Posterior cingulate gyrus (tissue), 11 donors: ENCODE measurements at regions not wholly inside any gene's neighbourhood (a gene's known extent, or its start where the extent isn't known, plus 50 kb on each side); places are given as distances from the start of the nearest gene placed in this dataset.
A peak's percentile ranks its signal among the peaks of the same experiment; 100 is the strongest.
"Not testable (repeated sequence)": the region's sequence is repeated elsewhere in the genome, so short reads cannot be mapped to it uniquely, and the experiment has no call there.

ENCODE experiments used
- DNase-seq, 10 donors: peaks; one replicate each; pipeline versions ENCODE4 v3.0.0 to v3.0.0-alpha.2; 2020 to 2021; ENCODE audit warnings: mixed read lengths in 3 of 10
- intact Hi-C: fragments of 100-400 bp; cut with DNase I; formaldehyde crosslinking; loops from one replicate; pipeline ENCODE4 v1.15.1; 2023

DNA sequence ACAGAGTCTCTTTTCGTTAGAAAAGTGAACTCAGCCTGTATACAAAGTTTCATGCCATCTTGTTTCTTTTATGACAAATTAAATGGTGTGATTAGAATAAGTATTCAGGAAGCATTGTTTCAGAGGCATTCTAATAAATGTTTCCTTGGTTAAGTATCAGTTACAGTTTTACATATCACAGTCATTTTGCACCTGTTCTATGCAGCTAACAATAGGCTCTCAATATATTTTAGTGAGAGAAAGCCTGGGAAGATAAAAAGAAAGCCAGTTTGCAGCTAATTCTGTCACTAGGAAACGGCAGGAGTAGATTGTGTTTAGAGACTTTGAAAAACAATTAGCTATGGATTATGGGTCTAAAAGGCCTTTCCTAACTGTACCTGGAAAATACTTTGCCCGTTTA, 252.8 kb downstream of the ZIC1 start:
- DNase-seq: no peak
- intact Hi-C loops: no loop called here

- intact Hi-C loops: no loop called here
- no peak for DNase-seq
Observed at GRCh38 chr3:147662705-147663104, 253.5 kb downstream of the ZIC1 start.

GRCh38 chr3:147669077-147669476, 259.9 kb downstream of the ZIC1 start:
- intact Hi-C loops: no loop called here
- DNase-seq: no peak

GRCh38 chr3:147672035-147672434, 262.9 kb downstream of the ZIC1 start:
- intact Hi-C loops: no loop called here
- no peak for DNase-seq

- intact Hi-C loops: no loop called here
- no peak for DNase-seq
Observed at GRCh38 chr3:147672436-147672835, 263.3 kb downstream of the ZIC1 start.

DNA sequence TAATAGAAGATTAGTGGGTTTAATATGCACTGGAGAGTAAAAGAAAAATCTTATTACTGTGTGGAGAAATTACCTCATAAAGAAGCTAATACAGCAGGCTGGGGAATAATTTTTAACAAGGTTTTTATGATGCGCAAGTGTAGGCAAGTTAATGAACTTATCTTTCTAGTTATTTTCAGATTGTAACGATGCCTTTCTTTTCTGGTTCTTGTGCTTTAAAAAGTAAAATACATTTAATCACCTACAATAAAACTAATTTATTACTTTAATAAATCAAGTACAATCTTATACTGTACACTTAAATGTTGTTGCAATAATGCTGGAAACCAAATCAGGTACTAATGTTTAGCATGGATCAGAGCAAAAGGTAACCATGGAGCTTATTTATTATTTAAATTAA, 266.6 kb downstream of the ZIC1 start:
- DNase-seq: no peak

GRCh38 chr3:147680837-147681483, 271.8 kb downstream of the ZIC1 start:
- peak in 2 of 10 donors; percentile 12 to 15 for DNase-seq
- intact Hi-C loops: no loop called here

More for the DNA sequence above, 266.6 kb downstream of the ZIC1 start:
- intact Hi-C loops: no loop called here

DNA sequence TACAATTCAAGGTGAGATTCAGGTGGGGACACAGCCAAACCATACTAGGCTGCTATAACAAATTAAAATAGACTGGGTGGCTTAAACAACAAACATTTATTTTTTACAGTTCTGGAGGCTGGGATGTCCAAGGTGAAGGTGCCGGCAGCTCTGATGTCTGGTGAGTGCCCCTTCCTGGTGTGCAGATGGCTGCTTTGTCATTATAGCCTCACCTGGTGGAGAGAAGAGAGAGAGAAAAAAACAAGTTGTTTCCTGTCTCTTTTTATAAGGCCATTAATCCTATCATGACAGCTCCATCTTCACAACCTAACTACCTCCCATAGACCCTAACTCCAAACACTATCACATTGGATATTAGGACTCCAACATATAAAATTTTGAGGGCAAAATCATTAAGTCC, 279.7 kb downstream of the ZIC1 start:
- DNase-seq: no peak
- intact Hi-C loops: no loop called here

DNA sequence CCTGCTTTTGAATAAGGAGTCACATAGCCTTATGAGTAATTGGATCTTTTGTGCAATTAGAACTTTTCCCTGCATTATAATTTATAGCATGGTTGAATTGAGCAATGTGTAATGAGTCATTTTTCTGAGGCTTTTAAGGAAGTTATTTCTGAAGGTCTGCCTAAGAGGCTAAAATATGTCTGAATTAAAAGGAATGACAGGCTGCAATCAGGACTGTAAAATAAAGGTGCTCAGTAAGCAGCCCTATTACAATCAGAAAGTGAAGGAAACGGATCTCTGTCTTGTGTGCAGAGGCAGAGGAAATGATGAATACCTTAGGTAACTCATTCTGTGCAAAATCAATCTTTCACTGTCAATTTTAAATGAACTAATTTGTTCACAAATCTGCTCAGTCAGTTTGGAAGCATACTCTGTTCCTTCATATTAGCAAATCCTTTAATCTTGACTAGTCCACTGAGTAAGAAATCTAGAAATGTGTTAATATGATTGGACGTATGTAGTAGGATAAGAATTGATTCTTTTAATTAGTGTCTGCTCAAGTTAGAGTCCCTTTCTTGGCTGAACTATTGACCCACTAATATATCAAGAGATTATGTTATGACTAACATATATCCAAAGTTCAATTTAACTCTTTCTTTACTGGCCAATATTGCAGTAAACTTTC, 290.1 kb downstream of the ZIC1 start:
- intact Hi-C loops: no loop called here
- DNase-seq: no peak

DNA sequence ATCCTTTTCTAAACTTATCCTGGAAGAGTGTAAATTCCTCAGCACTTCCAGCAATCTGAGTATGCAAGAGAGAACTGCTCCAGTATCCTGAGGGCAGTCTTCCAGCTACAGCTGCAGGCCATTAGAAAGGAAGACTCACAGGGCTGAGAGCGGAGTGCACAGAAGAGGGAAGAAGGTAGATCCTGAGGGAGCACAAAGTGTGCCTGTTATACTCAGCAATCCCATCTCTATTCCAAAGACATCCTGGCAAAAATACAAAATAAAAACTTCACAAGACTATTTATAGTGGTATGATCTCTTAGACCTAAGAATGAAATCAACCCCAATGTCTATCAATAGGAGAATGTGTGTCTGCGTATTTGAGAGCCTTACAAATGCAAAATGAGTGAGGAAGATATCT, 292.0 kb downstream of the ZIC1 start:
- DNase-seq: no peak
- intact Hi-C loops: no loop called here

GRCh38 chr3:147702509-147702908, 293.3 kb downstream of the ZIC1 start:
- intact Hi-C loops: no loop called here
- no peak for DNase-seq

- intact Hi-C loops: no loop called here
- DNase-seq: no peak
Observed at GRCh38 chr3:147705651-147706051, 296.5 kb downstream of the ZIC1 start.

DNA sequence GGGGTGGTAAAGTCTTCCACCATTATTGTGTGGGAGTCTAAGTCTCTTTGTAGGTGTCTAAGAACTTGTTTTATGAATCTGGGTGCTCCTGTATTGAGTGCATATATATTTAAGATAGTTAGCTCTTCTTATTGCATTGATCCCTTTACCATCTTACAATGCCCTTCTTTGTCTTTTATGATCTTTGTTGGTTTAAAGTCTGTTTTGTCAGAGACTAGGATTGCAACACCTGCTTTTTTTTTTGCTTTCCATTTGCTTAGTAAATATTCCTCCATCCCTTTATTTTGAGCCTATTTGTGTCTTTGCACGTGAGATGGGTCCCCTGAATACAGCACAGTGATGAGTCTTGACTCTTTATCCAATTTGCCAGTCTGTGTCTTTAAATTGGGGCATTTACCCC, 301.6 kb downstream of the ZIC1 start:
- intact Hi-C loops, DNase-seq: not testable (repeated sequence)

- intact Hi-C loops: no loop called here
- DNase-seq: peak in 1 of 10 donors; percentile 61
Observed at GRCh38 chr3:147712357-147712756, 303.2 kb downstream of the ZIC1 start.

GRCh38 chr3:147712758-147713157, 303.6 kb downstream of the ZIC1 start:
- intact Hi-C loops, DNase-seq: not testable (repeated sequence)

- DNase-seq: no peak
- intact Hi-C loops: no loop called here
Observed at GRCh38 chr3:147713234-147714133, 304.3 kb downstream of the ZIC1 start.

DNA sequence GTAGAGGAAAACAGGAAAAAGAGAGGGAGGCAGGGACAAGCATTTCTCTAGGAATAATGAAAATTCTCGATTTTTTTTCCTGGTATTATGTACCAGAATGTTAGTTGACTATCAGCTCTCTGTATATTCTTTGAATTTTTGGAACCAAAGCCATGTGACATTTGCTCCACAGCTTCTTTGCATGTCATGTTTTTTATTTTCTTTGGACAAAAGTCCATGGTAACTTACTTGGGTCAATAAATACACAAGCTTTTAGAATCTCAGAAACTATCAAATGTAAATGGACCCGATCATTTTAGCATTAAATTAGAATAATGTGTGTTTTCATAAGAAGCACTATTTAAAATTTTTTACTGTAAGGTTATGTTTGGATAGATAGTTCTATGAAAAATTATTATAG, 320.5 kb downstream of the ZIC1 start:
- no peak for DNase-seq
- intact Hi-C loops: no loop called here

DNA sequence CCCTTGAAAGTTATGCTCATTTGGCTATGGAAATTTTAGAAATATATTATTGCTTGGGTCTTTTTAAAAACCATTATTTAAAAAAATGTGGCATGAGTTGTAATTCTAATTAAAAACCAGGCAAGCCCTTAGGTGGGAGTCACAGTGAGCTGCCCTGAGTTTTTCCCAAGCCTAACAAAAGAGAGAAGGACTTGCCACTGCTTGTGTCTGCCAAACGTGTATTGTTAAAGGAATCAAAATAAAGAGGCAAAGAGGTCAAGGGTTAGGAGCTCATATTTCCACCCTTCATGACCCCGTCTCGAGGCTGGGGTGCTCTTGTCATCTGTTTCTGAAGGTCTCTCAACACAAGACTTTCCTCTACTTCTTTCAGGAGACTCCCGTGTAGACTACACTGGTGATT, 321.1 kb downstream of the ZIC1 start:
- intact Hi-C loops: no loop called here

DNA sequence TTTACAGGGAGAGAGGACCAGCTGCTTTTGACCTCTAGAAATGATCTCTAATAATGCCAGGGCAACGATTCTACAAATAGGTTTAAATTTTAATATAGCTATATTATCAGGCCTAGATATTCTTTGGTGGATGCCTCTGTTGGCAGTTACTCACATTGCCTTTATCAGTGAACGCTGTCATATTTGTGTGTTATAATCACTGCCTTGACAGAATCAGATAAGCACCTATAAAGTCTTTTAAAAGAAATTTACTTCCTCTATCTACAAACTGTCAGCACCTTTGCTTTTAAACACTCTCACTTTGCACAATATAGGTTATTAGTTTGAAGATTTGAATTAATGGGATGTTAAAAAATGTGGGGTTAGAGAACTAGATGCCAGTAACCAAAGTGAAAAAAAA, 324.1 kb downstream of the ZIC1 start:
- intact Hi-C loops: no loop called here
- DNase-seq: no peak

More for the DNA sequence above, 321.1 kb downstream of the ZIC1 start:
- DNase-seq: no peak

DNA sequence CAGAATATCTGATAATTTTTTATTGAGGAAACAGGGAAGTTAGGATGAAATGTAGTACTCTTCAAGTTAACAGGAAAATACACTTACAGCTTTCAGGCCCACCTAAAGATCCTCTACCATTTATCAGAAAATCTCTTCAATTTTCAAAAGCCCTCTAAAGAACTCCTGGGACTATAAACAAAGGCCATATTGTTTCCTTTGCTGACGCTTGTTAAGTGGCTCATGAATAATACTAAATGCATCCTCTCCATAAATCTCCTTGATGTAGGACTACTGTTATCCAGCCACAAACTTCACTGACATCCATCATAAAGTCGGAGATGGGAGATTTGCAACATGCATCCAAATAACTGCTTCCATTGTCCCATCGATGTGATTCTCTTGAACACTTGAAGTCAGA, 326.5 kb downstream of the ZIC1 start:
- DNase-seq: no peak
- intact Hi-C loops: no loop called here

GRCh38 chr3:147736226-147736625, 327.1 kb downstream of the ZIC1 start:
- no peak for DNase-seq
- intact Hi-C loops: no loop called here
